ENCODE measurements at regions not wholly inside any gene's neighbourhood (a gene's known extent, or its start where the extent isn't known, plus 50 kb on each side); places are given as distances from the start of the nearest gene placed in this dataset.

- Histone ChIP-seq H3K27ac (no peak overlapping the region), H3K36me3 (no peaks in the 10 kb centered on the region), H3K27me3 (no peaks in the 10 kb centered on the region), H3K9me3 (replicated peaks) (no peaks in the 10 kb centered on the region), H3K4me3 (peak overlapping the region; percentile 72), H3K4me1 (peaks cover 3% of the 10 kb centered on the region; the same call in 1 of the 2 replicates)
- DNase-seq, result peak; percentile 19 to 50
Measured at GRCh38 chr10:50990568-50991455, 83.5 kb upstream of the PRKG1 start.

GRCh38 chr10:50991456-50992355, 82.6 kb upstream of the PRKG1 start:
- Histone ChIP-seq H3K4me1 (peaks cover 3% of the 10 kb centered on the region; the same call in 1 of the 2 replicates), H3K27me3 (no peaks in the 10 kb centered on the region), H3K36me3 (no peaks in the 10 kb centered on the region), H3K9me3 (replicated peaks) (no peaks in the 10 kb centered on the region), H3K4me3 (peak overlapping the region; percentile 72), H3K27ac (no peak overlapping the region)
- peak; percentile 13 to 32 for DNase-seq

GRCh38 chr10:50992356-50992901, 81.9 kb upstream of the PRKG1 start:
- no peaks in the 10 kb centered on the region for H3K9me3 ChIP-seq (replicated peaks)
- no peaks in the 10 kb centered on the region for H3K27me3 ChIP-seq
- no peaks in the 10 kb centered on the region for H3K36me3 ChIP-seq
- peaks cover 3% of the 10 kb centered on the region; the same call in 1 of the 2 replicates for H3K4me1 ChIP-seq
- H3K27ac ChIP-seq, result no peak overlapping the region
- peak in 1 of 2 experiments; percentile 26 for DNase-seq
- H3K4me3 ChIP-seq, result peak overlapping the region; percentile 72

GRCh38 chr10:50992972-50993766, 81.1 kb upstream of the PRKG1 start:
- Histone ChIP-seq H3K27ac (peak overlapping the region; percentile 26; the same call in 1 of the 2 replicates), H3K36me3 (no peaks in the 10 kb centered on the region), H3K9me3 (replicated peaks) (no peaks in the 10 kb centered on the region), H3K4me3 (peak overlapping the region; percentile 72), H3K27me3 (no peaks in the 10 kb centered on the region), H3K4me1 (peaks cover 3% of the 10 kb centered on the region; the same call in 1 of the 2 replicates)
- DNase-seq, result peak; percentile 45 to 61

GRCh38 chr10:50993771-50994251, 80.5 kb upstream of the PRKG1 start:
- Histone ChIP-seq H3K36me3 (no peaks in the 10 kb centered on the region), H3K4me1 (peaks cover 3% of the 10 kb centered on the region; the same call in 1 of the 2 replicates), H3K4me3 (peak overlapping the region; percentile 72), H3K27me3 (no peaks in the 10 kb centered on the region), H3K27ac (peak overlapping the region; percentile 26; the same call in 1 of the 2 replicates), H3K9me3 (replicated peaks) (no peaks in the 10 kb centered on the region)
- peak in 1 of 2 experiments; percentile 36 for DNase-seq

- H3K4me1 ChIP-seq, result peaks cover 3% of the 10 kb centered on the region; the same call in 1 of the 2 replicates
- DNase-seq, result no peak
- H3K27me3 ChIP-seq, result no peaks in the 10 kb centered on the region
- H3K4me3 ChIP-seq, result no peak overlapping the region
- H3K27ac ChIP-seq, result no peak overlapping the region
- no peaks in the 10 kb centered on the region for H3K36me3 ChIP-seq
- no peaks in the 10 kb centered on the region for H3K9me3 ChIP-seq (replicated peaks)
Measured at GRCh38 chr10:50997461-50997860, 76.8 kb upstream of the PRKG1 start.

GRCh38 chr10:50999163-50999562, 75.1 kb upstream of the PRKG1 start:
- Histone ChIP-seq H3K36me3 (no peaks in the 10 kb centered on the region), H3K27me3 (no peaks in the 10 kb centered on the region), H3K9me3 (replicated peaks) (no peaks in the 10 kb centered on the region), H3K27ac (no peak overlapping the region), H3K4me1 (no peaks in the 10 kb centered on the region), H3K4me3 (no peak overlapping the region)
- DNase-seq, result no peak

GRCh38 chr10:51000164-51000563, 74.1 kb upstream of the PRKG1 start:
- H3K4me3 ChIP-seq, result no peak overlapping the region
- H3K4me1 ChIP-seq, result no peaks in the 10 kb centered on the region
- H3K27me3 ChIP-seq, result no peaks in the 10 kb centered on the region
- no peak overlapping the region for H3K27ac ChIP-seq
- H3K9me3 ChIP-seq (replicated peaks), result no peaks in the 10 kb centered on the region
- no peaks in the 10 kb centered on the region for H3K36me3 ChIP-seq
- no peak for DNase-seq

- H3K27me3 ChIP-seq, result no peaks in the 10 kb centered on the region
- H3K36me3 ChIP-seq, result no peaks in the 10 kb centered on the region
- no peak for DNase-seq
- H3K9me3 ChIP-seq (replicated peaks), result no peaks in the 10 kb centered on the region
- H3K27ac ChIP-seq, result no peak overlapping the region
- no peak overlapping the region for H3K4me3 ChIP-seq
- H3K4me1 ChIP-seq, result no peaks in the 10 kb centered on the region
Measured at GRCh38 chr10:51000976-51001375, 73.3 kb upstream of the PRKG1 start.

- no peaks in the 10 kb centered on the region for H3K9me3 ChIP-seq (replicated peaks)
- H3K4me1 ChIP-seq, result no peaks in the 10 kb centered on the region
- DNase-seq, result peak in 1 of 2 experiments; percentile 49
- no peak overlapping the region for H3K27ac ChIP-seq
- no peaks in the 10 kb centered on the region for H3K36me3 ChIP-seq
- H3K27me3 ChIP-seq, result no peaks in the 10 kb centered on the region
- H3K4me3 ChIP-seq, result no peak overlapping the region
Measured at GRCh38 chr10:51001587-51001986, 72.7 kb upstream of the PRKG1 start.

- DNase-seq, result no peak
- H3K9me3 ChIP-seq (replicated peaks), result no peaks in the 10 kb centered on the region
- no peaks in the 10 kb centered on the region for H3K27me3 ChIP-seq
- no peak overlapping the region for H3K4me3 ChIP-seq
- no peaks in the 10 kb centered on the region for H3K36me3 ChIP-seq
- no peak overlapping the region for H3K27ac ChIP-seq
- no peaks in the 10 kb centered on the region for H3K4me1 ChIP-seq
Measured at GRCh38 chr10:51002469-51002868, 71.8 kb upstream of the PRKG1 start.

- Histone ChIP-seq H3K4me1 (no peaks in the 10 kb centered on the region), H3K4me3 (no peak overlapping the region), H3K36me3 (no peaks in the 10 kb centered on the region), H3K27ac (no peak overlapping the region), H3K27me3 (no peaks in the 10 kb centered on the region), H3K9me3 (replicated peaks) (no peaks in the 10 kb centered on the region)
- DNase-seq, result no peak
Measured at GRCh38 chr10:51004776-51005175, 69.5 kb upstream of the PRKG1 start.

- Histone ChIP-seq H3K9me3 (replicated peaks) (no peaks in the 10 kb centered on the region), H3K27me3 (no peaks in the 10 kb centered on the region), H3K4me1 (no peaks in the 10 kb centered on the region), H3K27ac (no peak overlapping the region), H3K4me3 (no peak overlapping the region), H3K36me3 (no peaks in the 10 kb centered on the region)
- DNase-seq, result no peak
Measured at GRCh38 chr10:51005551-51005950, 68.7 kb upstream of the PRKG1 start.

- Histone ChIP-seq H3K27me3 (no peaks in the 10 kb centered on the region), H3K4me3 (no peak overlapping the region), H3K27ac (no peak overlapping the region), H3K9me3 (replicated peaks) (no peaks in the 10 kb centered on the region), H3K36me3 (no peaks in the 10 kb centered on the region), H3K4me1 (no peaks in the 10 kb centered on the region)
- no peak for DNase-seq
Measured at GRCh38 chr10:51006686-51007085, 67.6 kb upstream of the PRKG1 start.

Data from SJCRH30 (cell line).